SK-N-SH (cell line): ENCODE measurements at regions not wholly inside any gene's neighbourhood (a gene's known extent, or its start where the extent isn't known, plus 50 kb on each side); places are given as distances from the start of the nearest gene placed in this dataset.

Source experiments
- CTCF ChIA-PET: fragments of 300-600, 350-600 bp; formaldehyde crosslinking; extraction: SDS; loops from one replicate; lab custom pipeline; 2021; lab: Yijun Ruan, JAX
- POLR2A ChIA-PET: fragments of 350-600 bp; sonication (Branson Sonifier 250); formaldehyde crosslinking; extraction: SDS; loops from one replicate; lab custom pipeline; 2020; ENCODE audit warnings: antibody characterized with exemption, inconsistent platforms; lab: Yijun Ruan, JAX
- DNase-seq: peaks from one replicate; pipeline ENCODE4 v3.0.0; 2012
- H2AFZ ChIP-seq: fragments of 200-600 bp; sonication (generic); 2 replicates; pipeline ENCODE4 v1.8.1; 2016; ENCODE audit warnings: antibody characterized with exemption, mild to moderate bottlenecking, low read depth
- H3F3A ChIP-seq: fragments of 200-600 bp; sonication (generic); replicated peaks from 2 replicates; pipeline ENCODE3; 2016; ENCODE audit warnings: antibody characterized with exemption, mild to moderate bottlenecking; ENCODE audit not compliant: insufficient read depth
- H3K27ac ChIP-seq, 2 experiments: fragments of 200-500 bp in 1 of 2; fragments of 200-600 bp in 1 of 2; sonication (Bioruptor generic) in 1 of 2; sonication (generic), shearing (Covaris generic) in 1 of 2; 2 replicates each; pipeline versions ENCODE4 v1.5.1 to v1.6.1; 2014 to 2016; ENCODE audit warnings: low read depth in 2 of 2, inconsistent platforms in 1 of 2, low read length in 1 of 2, mild to moderate bottlenecking in 1 of 2, mixed read lengths in 1 of 2
- H3K27me3 ChIP-seq: fragments of 200-600 bp; sonication (generic), shearing (Covaris generic); 2 replicates; pipeline ENCODE4 v1.6.1; 2016; ENCODE audit warnings: mixed run types; ENCODE audit not compliant: insufficient read depth
- H3K36me3 ChIP-seq, 2 experiments: fragments of 200-500 bp in 1 of 2; fragments of 200-600 bp in 1 of 2; sonication (Bioruptor generic) in 1 of 2; sonication (generic) in 1 of 2; replicated peaks in 1 of 2; 2 replicates each; pipeline versions ENCODE3 to v1.5.1; 2014 to 2016; ENCODE audit warnings: low read length in 1 of 2, mild to moderate bottlenecking in 1 of 2; ENCODE audit not compliant: insufficient read depth in 2 of 2, control insufficient read depth in 1 of 2
- H3K4me1 ChIP-seq, 2 experiments: fragments of 200-500 bp in 1 of 2; fragments of 200-600 bp in 1 of 2; sonication (Bioruptor generic) in 1 of 2; sonication (generic), shearing (Covaris generic) in 1 of 2; 2 replicates each; pipeline versions ENCODE4 v1.5.1 to v1.6.1; 2014 to 2016; ENCODE audit warnings: low read depth in 1 of 2, low read length in 1 of 2, mixed run types in 1 of 2; ENCODE audit not compliant: insufficient read depth in 2 of 2, control insufficient read depth in 1 of 2
- H3K4me2 ChIP-seq: fragments of 200-600 bp; sonication (generic), shearing (Covaris generic); 2 replicates; pipeline ENCODE4 v1.6.1; 2017; ENCODE audit warnings: mixed run types
- H3K4me3 ChIP-seq, 2 experiments: fragments of 200-500 bp in 1 of 2; fragments of 200-600 bp in 1 of 2; sonication (Bioruptor generic) in 1 of 2; sonication (generic), shearing (Covaris generic) in 1 of 2; 2 replicates each; pipeline versions ENCODE4 v1.5.1 to v1.8.1; 2014 to 2016; ENCODE audit warnings: low read depth in 2 of 2, inconsistent platforms in 1 of 2, low read length in 1 of 2, mild to moderate bottlenecking in 1 of 2, mixed read lengths in 1 of 2, moderate library complexity in 1 of 2
- H3K79me2 ChIP-seq: fragments of 200-600 bp; sonication (generic); 2 replicates; pipeline ENCODE4 v1.8.1; 2017; ENCODE audit warnings: mild to moderate bottlenecking; ENCODE audit not compliant: insufficient read depth
- H3K9ac ChIP-seq: fragments of 200-600 bp; sonication (generic); 2 replicates; pipeline ENCODE4 v1.6.1; 2017; ENCODE audit warnings: mixed run types
- H3K9me2 ChIP-seq: fragments of 200-600 bp; sonication (generic); 2 replicates; pipeline ENCODE4 v1.6.1; 2017; ENCODE audit warnings: mixed run types
- H3K9me3 ChIP-seq: fragments of 200-600 bp; sonication (generic); 2 replicates; pipeline ENCODE4 v1.6.1; 2017; ENCODE audit warnings: mixed run types, mild to moderate bottlenecking, moderate library complexity
- H4K20me1 ChIP-seq: fragments of 200-600 bp; sonication (generic); 2 replicates; pipeline ENCODE4 v1.6.1; 2017; ENCODE audit warnings: mild to moderate bottlenecking, mixed run types; ENCODE audit not compliant: insufficient read depth
- CHD2 ChIP-seq: fragments of 150-350 bp; IDR thresholded peaks from 2 replicates; pipeline ENCODE4 v1.6.1; 2018; ENCODE audit warnings: low read length; ENCODE audit not compliant: partially characterized antibody
- ELF1 ChIP-seq: IDR thresholded peaks from 2 replicates; pipeline ENCODE4 v1.4.0; 2012
- EP300 ChIP-seq, 2 experiments: IDR thresholded peaks; 2 replicates each; pipeline versions ENCODE4 v1.4.0 to v1.6.1; 2012; ENCODE audit warnings: borderline replicate concordance in 1 of 2, low read depth in 1 of 2, low read length in 1 of 2
- EZH2phosphoT487 ChIP-seq: fragments of 200-600 bp; sonication (generic); IDR thresholded peaks from 2 replicates; pipeline ENCODE4 v1.6.1; 2017; ENCODE audit warnings: low read depth, mixed run types, mild to moderate bottlenecking, antibody characterized with exemption, moderate library complexity, borderline replicate concordance
- FOXJ3 ChIP-seq: sonication (generic); formaldehyde crosslinking; IDR thresholded peaks from 2 replicates; pipeline ENCODE4 v1.5.1; 2020; ENCODE audit warnings: mild to moderate bottlenecking, missing genetic modification reagents
- GABPA ChIP-seq: IDR thresholded peaks from 2 replicates; pipeline ENCODE4 v1.4.0; 2012; ENCODE audit warnings: low read depth, mild to moderate bottlenecking
- GATA2 ChIP-seq: sonication (generic); formaldehyde crosslinking; IDR thresholded peaks from 2 replicates; pipeline ENCODE4 v1.5.0; 2020; ENCODE audit warnings: mild to moderate bottlenecking, missing genetic modification reagents
- JUND ChIP-seq: IDR thresholded peaks from 2 replicates; pipeline ENCODE4 v1.4.0; 2012
- MAX ChIP-seq: IDR thresholded peaks from 2 replicates; pipeline ENCODE4 v1.4.0; 2012; ENCODE audit warnings: low read depth
- NFIC ChIP-seq: IDR thresholded peaks from 2 replicates; pipeline ENCODE4 v1.4.0; 2012; ENCODE audit warnings: borderline replicate concordance
- POLR2AphosphoS5 ChIP-seq: IDR thresholded peaks from 2 replicates; pipeline ENCODE4 v1.6.1; 2012; ENCODE audit warnings: low read depth, low read length
- RAD21 ChIP-seq: IDR thresholded peaks from 2 replicates; pipeline ENCODE4 v1.6.1; 2012; ENCODE audit warnings: mild to moderate bottlenecking, low read length
- RCOR1 ChIP-seq: fragments of 150-350 bp; IDR thresholded peaks from 2 replicates; pipeline ENCODE4 v1.6.1; 2017; ENCODE audit warnings: antibody characterized with exemption, low read length
- RXRA ChIP-seq: IDR thresholded peaks from 2 replicates; pipeline ENCODE4 v1.4.0; 2012; ENCODE audit warnings: low read depth, mild to moderate bottlenecking, borderline replicate concordance
- TAF1 ChIP-seq: IDR thresholded peaks from 2 replicates; pipeline ENCODE4 v1.6.1; 2012; ENCODE audit warnings: low read depth, mild to moderate bottlenecking, low read length, moderate library complexity, borderline replicate concordance
- TEAD4 ChIP-seq: IDR thresholded peaks from 2 replicates; pipeline ENCODE4 v1.4.0; 2012; ENCODE audit warnings: mild to moderate bottlenecking, borderline replicate concordance; ENCODE audit not compliant: insufficient read depth
- USF2 ChIP-seq: fragments of 150-350 bp; IDR thresholded peaks from 2 replicates; pipeline ENCODE4 v1.6.1; 2017; ENCODE audit warnings: antibody characterized with exemption, low read length, low read depth, borderline replicate concordance
- WGBS: methylation state at CpG from one replicate; pipeline ENCODE4 v1.1.6; 2017; ENCODE audit warnings: low lambda C conversion rate; 5-methylcytosine and 5-hydroxymethylcytosine counted together
- TF ChIP-seq, protein P1 (sequence below): IDR thresholded peaks from 2 replicates; pipeline ENCODE4 v1.4.0; 2012; ENCODE audit warnings: low read depth, borderline replicate concordance
- TF ChIP-seq, protein P2 (sequence below): IDR thresholded peaks from 2 replicates; pipeline ENCODE4; 2012

DNA sequence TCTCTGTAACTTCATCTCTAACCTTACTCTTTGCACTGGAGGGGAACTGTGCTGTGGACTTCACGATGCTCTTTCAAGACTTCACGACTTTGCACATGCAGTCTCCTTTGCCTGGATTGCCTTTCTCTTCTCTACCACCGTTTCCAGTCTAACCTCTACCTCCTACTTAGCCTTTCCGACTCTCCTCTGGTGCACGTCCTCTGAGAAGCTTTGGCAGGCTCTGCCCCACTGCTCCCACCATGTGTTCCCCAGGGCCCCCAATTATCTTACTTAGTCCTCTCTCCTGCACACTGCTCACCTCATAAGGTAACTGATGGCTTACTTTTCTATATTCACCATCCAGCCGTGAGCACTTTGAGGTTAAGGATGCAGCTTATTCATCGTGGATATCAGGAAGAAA is 101.7 kb upstream of the GJB5 start:
- H3F3A ChIP-seq, result no peaks in the 10 kb centered on the region
- H3K4me3 ChIP-seq, result no peak overlapping the region
- H3K9me3 ChIP-seq, result no peaks in the 10 kb centered on the region
- ChIA-PET POLR2A (no interaction called here), CTCF (no interaction called here)
- no peak overlapping the region for H2AFZ ChIP-seq
- no peak overlapping the region for H3K4me2 ChIP-seq
- H3K79me2 ChIP-seq, result no peaks in the 10 kb centered on the region
- no peaks in the 10 kb centered on the region for H3K27me3 ChIP-seq
- H4K20me1 ChIP-seq, result no peaks in the 10 kb centered on the region
- WGBS, result 16% methylated on average over 7 of the region's 7 CpGs
- no peak for DNase-seq
- H3K9ac ChIP-seq, result no peak overlapping the region
- H3K4me1 ChIP-seq, result no peaks in the 10 kb centered on the region; a peak in 1 of 4 replicates
- H3K36me3 ChIP-seq, result no peaks in the 10 kb centered on the region
- no peaks in the 10 kb centered on the region for H3K9me2 ChIP-seq
- no peak for TF ChIP-seq RCOR1
- TF ChIP-seq FOXJ3 (CRISPR knock-in tag), result no peak
- no peak for TF ChIP-seq NFIC
- TF ChIP-seq, protein P1, sequence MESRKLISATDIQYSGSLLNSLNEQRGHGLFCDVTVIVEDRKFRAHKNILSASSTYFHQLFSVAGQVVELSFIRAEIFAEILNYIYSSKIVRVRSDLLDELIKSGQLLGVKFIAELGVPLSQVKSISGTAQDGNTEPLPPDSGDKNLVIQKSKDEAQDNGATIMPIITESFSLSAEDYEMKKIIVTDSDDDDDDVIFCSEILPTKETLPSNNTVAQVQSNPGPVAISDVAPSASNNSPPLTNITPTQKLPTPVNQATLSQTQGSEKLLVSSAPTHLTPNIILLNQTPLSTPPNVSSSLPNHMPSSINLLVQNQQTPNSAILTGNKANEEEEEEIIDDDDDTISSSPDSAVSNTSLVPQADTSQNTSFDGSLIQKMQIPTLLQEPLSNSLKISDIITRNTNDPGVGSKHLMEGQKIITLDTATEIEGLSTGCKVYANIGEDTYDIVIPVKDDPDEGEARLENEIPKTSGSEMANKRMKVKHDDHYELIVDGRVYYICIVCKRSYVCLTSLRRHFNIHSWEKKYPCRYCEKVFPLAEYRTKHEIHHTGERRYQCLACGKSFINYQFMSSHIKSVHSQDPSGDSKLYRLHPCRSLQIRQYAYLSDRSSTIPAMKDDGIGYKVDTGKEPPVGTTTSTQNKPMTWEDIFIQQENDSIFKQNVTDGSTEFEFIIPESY, result no peak
- no peak for TF ChIP-seq MAX
- TF ChIP-seq GATA2 (CRISPR knock-in tag), result no peak
- TF ChIP-seq ELF1, result no peak
- no peak for TF ChIP-seq GABPA
- no peak for TF ChIP-seq TAF1
- no peak for TF ChIP-seq TEAD4
- no peak for TF ChIP-seq EZH2phosphoT487
- no peak for TF ChIP-seq USF2
- no peak for TF ChIP-seq CHD2
- TF ChIP-seq JUND, result no peak
- TF ChIP-seq EP300 (IDR thresholded peaks at IDR 0.05; ENCODE audit: borderline replicate concordance in 1 of 2, low read depth in 1 of 2, low read length in 1 of 2), result no peak
- TF ChIP-seq, protein P2, sequence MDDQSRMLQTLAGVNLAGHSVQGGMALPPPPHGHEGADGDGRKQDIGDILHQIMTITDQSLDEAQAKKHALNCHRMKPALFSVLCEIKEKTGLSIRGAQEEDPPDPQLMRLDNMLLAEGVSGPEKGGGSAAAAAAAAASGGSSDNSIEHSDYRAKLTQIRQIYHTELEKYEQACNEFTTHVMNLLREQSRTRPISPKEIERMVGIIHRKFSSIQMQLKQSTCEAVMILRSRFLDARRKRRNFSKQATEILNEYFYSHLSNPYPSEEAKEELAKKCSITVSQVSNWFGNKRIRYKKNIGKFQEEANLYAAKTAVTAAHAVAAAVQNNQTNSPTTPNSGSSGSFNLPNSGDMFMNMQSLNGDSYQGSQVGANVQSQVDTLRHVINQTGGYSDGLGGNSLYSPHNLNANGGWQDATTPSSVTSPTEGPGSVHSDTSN, result no peak
- TF ChIP-seq POLR2AphosphoS5, result no peak
- no peak for TF ChIP-seq RAD21
- TF ChIP-seq RXRA, result no peak
- TF ChIP-seq, all 33 proteins: peak for 0
- H3K27ac ChIP-seq, result no peak overlapping the region
